H9 (cell line): ENCODE measurements at regions not wholly inside any gene's neighbourhood (a gene's known extent, or its start where the extent isn't known, plus 50 kb on each side); places are given as distances from the start of the nearest gene placed in this dataset.

Experiments
- DNase-seq: peaks from one replicate; pipeline ENCODE4 v3.0.0-alpha.2; 2017
- H2AFZ ChIP-seq: one replicate; pipeline ENCODE4 v1.6.1; 2013; ENCODE audit warnings: mild to moderate bottlenecking, low read length, control low read depth, moderate library complexity
- H2AK5ac ChIP-seq: 2 replicates; pipeline ENCODE4 v1.6.1; 2013; ENCODE audit warnings: low read length, control low read depth, mixed read lengths; ENCODE audit not compliant: insufficient read length
- H2BK120ac ChIP-seq: one replicate; pipeline ENCODE4 v1.6.1; 2013; ENCODE audit warnings: low read depth, mild to moderate bottlenecking, low read length, control low read depth, inconsistent platforms; ENCODE audit not compliant: poor library complexity, severe bottlenecking
- H2BK12ac ChIP-seq: 2 replicates; pipeline ENCODE4 v1.6.1; 2013; ENCODE audit warnings: low read length, control low read depth, mixed read lengths, low read depth; ENCODE audit not compliant: insufficient read length
- H2BK15ac ChIP-seq: 2 replicates; pipeline ENCODE4 v1.6.1; 2013; ENCODE audit warnings: low read depth, low read length, control low read depth
- H2BK20ac ChIP-seq: one replicate; pipeline ENCODE4 v1.6.1; 2013; ENCODE audit warnings: low read depth, mild to moderate bottlenecking, low read length, control low read depth, inconsistent platforms; ENCODE audit not compliant: poor library complexity, severe bottlenecking
- H2BK5ac ChIP-seq: 2 replicates; pipeline ENCODE4 v1.6.1; 2013; ENCODE audit warnings: low read length, control low read depth, mixed read lengths; ENCODE audit not compliant: insufficient read length
- H3K14ac ChIP-seq: 2 replicates; pipeline ENCODE4 v1.6.1; 2013; ENCODE audit warnings: low read length, control low read depth; ENCODE audit not compliant: insufficient read depth
- H3K18ac ChIP-seq: 2 replicates; pipeline ENCODE4 v1.6.1; 2013; ENCODE audit warnings: low read depth, mild to moderate bottlenecking, mixed read lengths, low read length, control low read depth; ENCODE audit not compliant: insufficient read length
- H3K23ac ChIP-seq: 2 replicates; pipeline ENCODE4 v1.6.1; 2013; ENCODE audit warnings: low read length, control low read depth, mixed read lengths, low read depth; ENCODE audit not compliant: insufficient read length
- H3K23me2 ChIP-seq: 2 replicates; pipeline ENCODE4 v1.6.1; 2013; ENCODE audit warnings: low read depth, mild to moderate bottlenecking, mixed read lengths, low read length, control low read depth; ENCODE audit not compliant: insufficient read length, poor library complexity, severe bottlenecking
- H3K27ac ChIP-seq: 2 replicates; pipeline ENCODE4 v1.5.1; 2013; ENCODE audit warnings: low read length, control low read depth, mixed read lengths, low read depth; ENCODE audit not compliant: insufficient read length
- H3K27me3 ChIP-seq: 2 replicates; pipeline ENCODE4 v1.6.1; 2013; ENCODE audit warnings: low read length, control low read depth, inconsistent platforms; ENCODE audit not compliant: insufficient read depth
- H3K4ac ChIP-seq: 2 replicates; pipeline ENCODE4 v1.6.1; 2013; ENCODE audit warnings: low read depth, mild to moderate bottlenecking, control low read depth, inconsistent platforms, low read length, moderate library complexity
- H3K4me1 ChIP-seq: 2 replicates; pipeline ENCODE4 v1.6.1; 2013; ENCODE audit warnings: low read length, control low read depth, inconsistent platforms; ENCODE audit not compliant: insufficient read depth
- H3K4me2 ChIP-seq: 2 replicates; pipeline ENCODE4 v1.6.1; 2013; ENCODE audit warnings: low read length, control low read depth, mixed read lengths; ENCODE audit not compliant: insufficient read length, insufficient read depth
- H3K56ac ChIP-seq: 2 replicates; pipeline ENCODE4 v1.6.1; 2013; ENCODE audit warnings: low read depth, mild to moderate bottlenecking, mixed read lengths, low read length, control low read depth; ENCODE audit not compliant: insufficient read length
- H3K79me1 ChIP-seq: 2 replicates; pipeline ENCODE4 v1.6.1; 2013; ENCODE audit warnings: low read depth, mild to moderate bottlenecking, moderate library complexity, low read length, control low read depth, inconsistent platforms; ENCODE audit not compliant: insufficient read depth, poor library complexity, severe bottlenecking
- H3K79me2 ChIP-seq: 2 replicates; pipeline ENCODE4 v1.6.1; 2013; ENCODE audit warnings: low read length, control low read depth, inconsistent platforms; ENCODE audit not compliant: insufficient read depth
- H3K9ac ChIP-seq: 2 replicates; pipeline ENCODE4 v1.6.1; 2013; ENCODE audit warnings: low read length, control low read depth, mixed read lengths; ENCODE audit not compliant: insufficient read length; ENCODE audit errors: extremely low read depth
- H3K9me3 ChIP-seq: one replicate; pipeline ENCODE4 v1.6.1; 2013; ENCODE audit warnings: low read depth, low read length, inconsistent platforms; ENCODE audit not compliant: control insufficient read depth
- H3T11ph ChIP-seq: one replicate; pipeline ENCODE4 v1.6.1; 2013; ENCODE audit warnings: mild to moderate bottlenecking, low read length, control low read depth, inconsistent platforms
- H4K20me1 ChIP-seq: one replicate; pipeline ENCODE4 v1.6.1; 2013; ENCODE audit not compliant: control insufficient read depth, insufficient read length, insufficient read depth
- H4K5ac ChIP-seq: 2 replicates; pipeline ENCODE4 v1.6.1; 2013; ENCODE audit warnings: low read depth, mild to moderate bottlenecking, mixed read lengths, low read length, control low read depth; ENCODE audit not compliant: insufficient read length
- H4K8ac ChIP-seq: replicated peaks from 2 replicates; pipeline ENCODE4 v1.6.1; 2013; ENCODE audit warnings: low read length, control low read depth, mixed read lengths, low read depth; ENCODE audit not compliant: insufficient read length
- H4K91ac ChIP-seq: 2 replicates; pipeline ENCODE4 v1.6.1; 2013; ENCODE audit warnings: low read depth, mild to moderate bottlenecking, moderate library complexity, mixed read lengths, low read length, control low read depth; ENCODE audit not compliant: insufficient read length
- H3K27ac Mint-ChIP-seq, 3 experiments: 2 replicates in 2 of 3; 3 replicates in 1 of 3; pipeline ENCODE4 v1.8.0; 2020 to 2021; ENCODE audit warnings: mixed read lengths in 3 of 3, mild to moderate bottlenecking in 1 of 3, moderate library complexity in 1 of 3
- H3K27me3 Mint-ChIP-seq: 2 replicates; pipeline ENCODE4 v1.8.0; 2021; ENCODE audit warnings: low read depth, mild to moderate bottlenecking, moderate library complexity, mixed read lengths
- H3K36me3 Mint-ChIP-seq, 3 experiments: 2 replicates in 2 of 3; 3 replicates in 1 of 3; pipeline ENCODE4 v1.8.0; 2020 to 2021; ENCODE audit warnings: low read depth in 3 of 3, mixed read lengths in 3 of 3; ENCODE audit not compliant: insufficient read depth in 1 of 3
- H3K4me1 Mint-ChIP-seq, 2 experiments: 2 replicates each; pipeline ENCODE4 v1.8.0; 2020; ENCODE audit warnings: mixed read lengths in 2 of 2
- H3K4me3 Mint-ChIP-seq, 2 experiments: 2 replicates in 1 of 2; 3 replicates in 1 of 2; pipeline ENCODE4 v1.8.0; 2020 to 2021; ENCODE audit warnings: mild to moderate bottlenecking in 2 of 2, mixed read lengths in 2 of 2, moderate library complexity in 1 of 2
- H3K9me3 Mint-ChIP-seq, 2 experiments: 2 replicates in 1 of 2; 3 replicates in 1 of 2; pipeline ENCODE4 v1.8.0; 2020; ENCODE audit warnings: mild to moderate bottlenecking in 2 of 2, mixed read lengths in 2 of 2, moderate library complexity in 1 of 2
- WGBS: extraction: QIAGEN DNeasy Blood & Tissue Kit; methylation state at CpG from one replicate; pipeline ENCODE4 v1.1.7; 2013; ENCODE audit warnings: missing lambda C conversion rate, low lambda C conversion rate, mixed read lengths; ENCODE audit not compliant: insufficient read length; ENCODE audit errors: extremely low coverage; 5-methylcytosine and 5-hydroxymethylcytosine counted together
- TF ChIP-seq, protein P1 (sequence below): fragments of 200-600 bp; sonication (generic); conservative IDR thresholded peaks from 3 replicates; pipeline ENCODE4 v1.8.0; 2021; ENCODE audit warnings: antibody characterized with exemption, mild to moderate bottlenecking

DNA sequence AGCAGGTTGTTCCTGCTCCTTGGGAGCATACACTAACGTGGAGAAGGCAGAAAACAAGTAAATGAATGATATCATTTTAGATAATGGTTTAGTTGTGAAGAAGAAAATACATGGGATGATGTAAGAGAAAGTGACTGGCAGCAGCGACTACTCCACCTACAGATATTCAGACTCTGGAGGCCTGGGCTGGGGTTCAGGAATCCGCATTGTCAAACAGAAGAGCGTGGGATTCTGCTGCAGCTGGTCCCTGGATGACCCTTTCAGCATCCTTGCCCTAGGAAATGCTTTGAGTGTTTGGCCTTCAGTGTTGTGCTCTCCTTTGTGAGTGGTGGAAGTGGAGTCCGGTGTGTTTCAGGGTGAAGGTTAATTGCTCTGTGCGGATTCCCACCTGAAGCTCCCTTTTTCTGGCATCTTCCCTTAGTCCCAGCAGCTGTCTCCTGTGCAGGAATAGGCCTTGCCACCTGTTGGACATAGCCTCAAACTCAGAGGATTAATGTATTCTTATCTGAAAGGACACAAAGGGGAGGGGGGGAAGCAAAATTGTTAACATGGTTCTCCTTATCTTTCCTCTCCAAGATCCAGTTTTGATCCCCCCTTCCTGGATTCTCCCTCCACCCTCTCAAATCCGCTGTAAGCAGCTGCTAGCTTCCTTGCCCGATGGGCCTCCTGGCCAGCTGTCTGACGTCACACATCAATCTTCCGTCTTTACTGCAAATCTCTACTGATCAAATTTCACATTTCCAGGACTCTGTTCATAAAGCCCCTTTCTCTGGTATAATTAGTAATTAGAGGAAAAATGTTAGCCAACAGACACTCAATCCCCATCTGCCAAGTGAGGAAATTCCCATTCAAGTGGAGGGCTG, 68.3 kb upstream of the SPAG17 start:
- H3K4me3 Mint-ChIP-seq: no peak overlapping the region
- no peaks in the 10 kb centered on the region for H3K23me2 ChIP-seq
- H2AFZ ChIP-seq: no peak overlapping the region
- TF ChIP-seq, protein P1, sequence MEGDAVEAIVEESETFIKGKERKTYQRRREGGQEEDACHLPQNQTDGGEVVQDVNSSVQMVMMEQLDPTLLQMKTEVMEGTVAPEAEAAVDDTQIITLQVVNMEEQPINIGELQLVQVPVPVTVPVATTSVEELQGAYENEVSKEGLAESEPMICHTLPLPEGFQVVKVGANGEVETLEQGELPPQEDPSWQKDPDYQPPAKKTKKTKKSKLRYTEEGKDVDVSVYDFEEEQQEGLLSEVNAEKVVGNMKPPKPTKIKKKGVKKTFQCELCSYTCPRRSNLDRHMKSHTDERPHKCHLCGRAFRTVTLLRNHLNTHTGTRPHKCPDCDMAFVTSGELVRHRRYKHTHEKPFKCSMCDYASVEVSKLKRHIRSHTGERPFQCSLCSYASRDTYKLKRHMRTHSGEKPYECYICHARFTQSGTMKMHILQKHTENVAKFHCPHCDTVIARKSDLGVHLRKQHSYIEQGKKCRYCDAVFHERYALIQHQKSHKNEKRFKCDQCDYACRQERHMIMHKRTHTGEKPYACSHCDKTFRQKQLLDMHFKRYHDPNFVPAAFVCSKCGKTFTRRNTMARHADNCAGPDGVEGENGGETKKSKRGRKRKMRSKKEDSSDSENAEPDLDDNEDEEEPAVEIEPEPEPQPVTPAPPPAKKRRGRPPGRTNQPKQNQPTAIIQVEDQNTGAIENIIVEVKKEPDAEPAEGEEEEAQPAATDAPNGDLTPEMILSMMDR: no peak
- no peak overlapping the region for H2BK120ac ChIP-seq
- H2BK15ac ChIP-seq: no peak overlapping the region
- H2BK5ac ChIP-seq: no peak overlapping the region
- no peaks in the 10 kb centered on the region for H3K9me3 Mint-ChIP-seq
- H3K9ac ChIP-seq: no peak overlapping the region
- H3K36me3 Mint-ChIP-seq: no peaks in the 10 kb centered on the region
- peaks cover 22 to 23% of the 10 kb centered on the region in 2 experiments for H3K4me1 Mint-ChIP-seq
- no peak overlapping the region for H4K8ac ChIP-seq
- no peak overlapping the region for H3K4ac ChIP-seq
- no peaks in the 10 kb centered on the region for H3K27me3 ChIP-seq
- H4K20me1 ChIP-seq: no peaks in the 10 kb centered on the region
- no peak overlapping the region for H3K27ac ChIP-seq
- H3K4me2 ChIP-seq: no peak overlapping the region
- no peak overlapping the region for H3T11ph ChIP-seq
- no peak overlapping the region for H4K5ac ChIP-seq
- no peaks in the 10 kb centered on the region for H3K79me2 ChIP-seq
- no peaks in the 10 kb centered on the region for H3K9me3 ChIP-seq
- no peak overlapping the region for H3K18ac ChIP-seq
- no peak overlapping the region for H3K14ac ChIP-seq
- H3K4me1 ChIP-seq: peaks cover 5% of the 10 kb centered on the region; the same call in 1 of the 2 replicates
- no peak overlapping the region for H2BK20ac ChIP-seq
- H3K23ac ChIP-seq: no peak overlapping the region
- H3K27me3 Mint-ChIP-seq: peaks cover 1% of the 10 kb centered on the region; the same call in 1 of the 2 replicates
- no peak overlapping the region for H2BK12ac ChIP-seq
- WGBS: no CpG with 5 or more reads among the region's 10 CpGs
- no peak overlapping the region for H3K27ac Mint-ChIP-seq
- no peak overlapping the region for H2AK5ac ChIP-seq
- H3K79me1 ChIP-seq: no peaks in the 10 kb centered on the region
- no peak for DNase-seq
- no peak overlapping the region for H4K91ac ChIP-seq
- no peak overlapping the region for H3K56ac ChIP-seq
